ENCODE measurements at regions not wholly inside any gene's neighbourhood (a gene's known extent, or its start where the extent isn't known, plus 50 kb on each side); places are given as distances from the start of the nearest gene placed in this dataset.

GRCh38 chr4:89173336-89174090, 62.2 kb downstream of the TIGD2 start:
- Histone ChIP-seq H2AFZ (ENCODE audit: low read depth, low read length, poor library complexity, severe bottlenecking) (no peak overlapping the region), H3K4me3 (replicated peaks in 1 of 2; ENCODE audit: low read depth in 1 of 2, low read length in 2 of 2) (no peak overlapping the region), H3K9ac (ENCODE audit: low read length) (no peak overlapping the region), H3K4me2 (ENCODE audit: low read length) (no peak overlapping the region), H3K27me3 (ENCODE audit: insufficient read depth, low read length) (no peaks in the 10 kb centered on the region), H3K27ac (ENCODE audit: low read depth, low read length) (no peak overlapping the region), H3K79me2 (ENCODE audit: insufficient read depth, low read length) (no peaks in the 10 kb centered on the region), H3K36me3 (ENCODE audit: control insufficient read depth in 1 of 2, insufficient read depth in 2 of 2, low read length in 2 of 2) (no peaks in the 10 kb centered on the region), H3K4me1 (ENCODE audit: control insufficient read depth in 1 of 2, insufficient read depth in 2 of 2, low read length in 2 of 2) (no peaks in the 10 kb centered on the region), H3K9me3 (ENCODE audit: control insufficient read depth in 1 of 2, insufficient read depth in 1 of 2, low read depth in 1 of 2, low read length in 2 of 2) (no peaks in the 10 kb centered on the region), H4K20me1 (ENCODE audit: insufficient read depth) (no peaks in the 10 kb centered on the region), H3K9me2 (ENCODE audit: insufficient read depth) (no peaks in the 10 kb centered on the region)
- intact Hi-C loops (cut with micrococcal nuclease) = no loop called here
- ChIA-PET POLR2A (no interaction called here), RAD21 (ENCODE audit: low non-redundant PET in 1 of 2, low total read pairs in 2 of 2, uncharacterized antibody in 2 of 2, unreplicated experiment in 2 of 2) (no interaction called here), CTCF (interaction anchor here (0.9 kb wide), 1 partner anchor 9 kb away, joined by 3 read pairs; no protein-coding TSS in a partner anchor)
- DNase-seq (ENCODE audit: low read depth, low spot score) (no peak), ATAC-seq (no peak)
- BruUV-seq (replicated peaks) = no TSS peak
- TF ChIP-seq TCF7L2 (IDR thresholded peaks at IDR 0.05; ENCODE audit: borderline replicate concordance, extremely low read depth, insufficient read depth, insufficient read length) = no peak
- TF ChIP-seq, protein P1, sequence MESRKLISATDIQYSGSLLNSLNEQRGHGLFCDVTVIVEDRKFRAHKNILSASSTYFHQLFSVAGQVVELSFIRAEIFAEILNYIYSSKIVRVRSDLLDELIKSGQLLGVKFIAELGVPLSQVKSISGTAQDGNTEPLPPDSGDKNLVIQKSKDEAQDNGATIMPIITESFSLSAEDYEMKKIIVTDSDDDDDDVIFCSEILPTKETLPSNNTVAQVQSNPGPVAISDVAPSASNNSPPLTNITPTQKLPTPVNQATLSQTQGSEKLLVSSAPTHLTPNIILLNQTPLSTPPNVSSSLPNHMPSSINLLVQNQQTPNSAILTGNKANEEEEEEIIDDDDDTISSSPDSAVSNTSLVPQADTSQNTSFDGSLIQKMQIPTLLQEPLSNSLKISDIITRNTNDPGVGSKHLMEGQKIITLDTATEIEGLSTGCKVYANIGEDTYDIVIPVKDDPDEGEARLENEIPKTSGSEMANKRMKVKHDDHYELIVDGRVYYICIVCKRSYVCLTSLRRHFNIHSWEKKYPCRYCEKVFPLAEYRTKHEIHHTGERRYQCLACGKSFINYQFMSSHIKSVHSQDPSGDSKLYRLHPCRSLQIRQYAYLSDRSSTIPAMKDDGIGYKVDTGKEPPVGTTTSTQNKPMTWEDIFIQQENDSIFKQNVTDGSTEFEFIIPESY (IDR thresholded peaks at IDR 0.05; ENCODE audit: extremely low read depth, insufficient replicate concordance, low read length) = no peak
- TF ChIP-seq POLR2A (IDR thresholded peaks at IDR 0.05; ENCODE audit: borderline replicate concordance, extremely low read depth, insufficient read depth, insufficient read length) = no peak

- Histone ChIP-seq H3K36me3 (ENCODE audit: control insufficient read depth in 1 of 2, insufficient read depth in 2 of 2, low read length in 2 of 2) (no peaks in the 10 kb centered on the region), H3K9me2 (ENCODE audit: insufficient read depth) (no peaks in the 10 kb centered on the region), H3K79me2 (ENCODE audit: insufficient read depth, low read length) (no peaks in the 10 kb centered on the region), H4K20me1 (ENCODE audit: insufficient read depth) (no peaks in the 10 kb centered on the region), H3K4me3 (replicated peaks in 1 of 2; ENCODE audit: low read depth in 1 of 2, low read length in 2 of 2) (no peak overlapping the region), H3K9ac (ENCODE audit: low read length) (no peak overlapping the region), H3K4me1 (ENCODE audit: control insufficient read depth in 1 of 2, insufficient read depth in 2 of 2, low read length in 2 of 2) (no peaks in the 10 kb centered on the region), H3K27me3 (ENCODE audit: insufficient read depth, low read length) (no peaks in the 10 kb centered on the region), H3K27ac (ENCODE audit: low read depth, low read length) (no peak overlapping the region), H3K4me2 (ENCODE audit: low read length) (no peak overlapping the region), H3K9me3 (ENCODE audit: control insufficient read depth in 1 of 2, insufficient read depth in 1 of 2, low read depth in 1 of 2, low read length in 2 of 2) (no peaks in the 10 kb centered on the region), H2AFZ (ENCODE audit: low read depth, low read length, poor library complexity, severe bottlenecking) (no peak overlapping the region)
- ChIA-PET POLR2A (no interaction called here), CTCF (no interaction called here), RAD21 (ENCODE audit: low non-redundant PET in 1 of 2, low total read pairs in 2 of 2, uncharacterized antibody in 2 of 2, unreplicated experiment in 2 of 2) (no interaction called here)
- ATAC-seq (no peak), DNase-seq (ENCODE audit: low read depth, low spot score) (no peak)
- intact Hi-C loops (cut with micrococcal nuclease) = no loop called here
- BruUV-seq (replicated peaks) = no TSS peak
- TF ChIP-seq ZFX (IDR thresholded peaks at IDR 0.05) (no peak), SIN3A (IDR thresholded peaks at IDR 0.05; ENCODE audit: low read depth) (no peak), ZNF274 (IDR thresholded peaks at IDR 0.05; ENCODE audit: low read depth, low read length) (no peak), EZH2 (IDR thresholded peaks at IDR 0.05) (no peak), CTCF (IDR thresholded peaks at IDR 0.05 in 2 of 3, conservative IDR thresholded peaks at IDR 0.05 in 1 of 3; ENCODE audit: borderline replicate concordance in 1 of 3, insufficient read depth in 1 of 3, low read depth in 2 of 3, low read length in 2 of 3) (no peak), ELF1 (IDR thresholded peaks at IDR 0.05; ENCODE audit: borderline replicate concordance, low read depth) (no peak), POLR2A (IDR thresholded peaks at IDR 0.05; ENCODE audit: borderline replicate concordance, extremely low read depth, insufficient read depth, insufficient read length) (no peak), RAD21 (IDR thresholded peaks at IDR 0.05; ENCODE audit: low read depth) (no peak), SP1 (IDR thresholded peaks at IDR 0.05; ENCODE audit: low read depth) (no peak), MAX (IDR thresholded peaks at IDR 0.05) (no peak), POLR2AphosphoS5 (IDR thresholded peaks at IDR 0.05; ENCODE audit: low read depth, low read length) (no peak), CEBPB (IDR thresholded peaks at IDR 0.05; ENCODE audit: low read depth) (no peak)
Measured at GRCh38 chr4:89174784-89175183, 63.5 kb downstream of the TIGD2 start.

All from HCT116 (cell line).